HL-60 (cell line): ENCODE measurements at regions not wholly inside any gene's neighbourhood (a gene's known extent, or its start where the extent isn't known, plus 50 kb on each side); places are given as distances from the start of the nearest gene placed in this dataset.

ENCODE experiments used
- DNase-seq, 2 experiments: peaks; one replicate each; pipeline ENCODE4 v3.0.0-alpha.2; 2010 to 2020; ENCODE audit warnings: low read depth in 1 of 2, low spot score in 1 of 2
- H3K27ac ChIP-seq: fragments of 250-450 bp; sonication (Bioruptor Pico); replicated peaks from 2 replicates; pipeline ENCODE4 v1.5.1; 2020; ENCODE audit warnings: mild to moderate bottlenecking, moderate library complexity
- H3K27me3 ChIP-seq: fragments of 250-450 bp; sonication (Bioruptor Pico); 2 replicates; pipeline ENCODE4 v1.5.1; 2021; ENCODE audit warnings: mild to moderate bottlenecking, moderate library complexity; ENCODE audit not compliant: insufficient read depth, poor library complexity, severe bottlenecking
- H3K4me3 ChIP-seq: replicated peaks from 2 replicates; pipeline ENCODE4 v1.5.1; 2011; ENCODE audit warnings: mild to moderate bottlenecking, control low read depth, low read length; ENCODE audit not compliant: insufficient read depth
- GABPA ChIP-seq: IDR thresholded peaks from 2 replicates; pipeline ENCODE4 v1.6.1; 2012; ENCODE audit warnings: low read depth
- POLR2AphosphoS5 ChIP-seq: IDR thresholded peaks from 2 replicates; pipeline ENCODE4 v1.6.1; 2012; ENCODE audit warnings: low read depth
- SPI1 ChIP-seq: IDR thresholded peaks from 2 replicates; pipeline ENCODE4 v1.6.1; 2012; ENCODE audit warnings: low read depth, mild to moderate bottlenecking, borderline replicate concordance
- TF ChIP-seq, protein P1 (sequence below): IDR thresholded peaks from one replicate; pipeline ENCODE4 v1.5.1; 2011; ENCODE audit warnings: low read length, control low read depth, inconsistent platforms; ENCODE audit not compliant: insufficient read depth
- TF ChIP-seq, protein P2 (sequence below): IDR thresholded peaks from 2 replicates; pipeline ENCODE4 v1.6.1; 2012; ENCODE audit warnings: low read depth; ENCODE audit not compliant: insufficient replicate concordance

DNA sequence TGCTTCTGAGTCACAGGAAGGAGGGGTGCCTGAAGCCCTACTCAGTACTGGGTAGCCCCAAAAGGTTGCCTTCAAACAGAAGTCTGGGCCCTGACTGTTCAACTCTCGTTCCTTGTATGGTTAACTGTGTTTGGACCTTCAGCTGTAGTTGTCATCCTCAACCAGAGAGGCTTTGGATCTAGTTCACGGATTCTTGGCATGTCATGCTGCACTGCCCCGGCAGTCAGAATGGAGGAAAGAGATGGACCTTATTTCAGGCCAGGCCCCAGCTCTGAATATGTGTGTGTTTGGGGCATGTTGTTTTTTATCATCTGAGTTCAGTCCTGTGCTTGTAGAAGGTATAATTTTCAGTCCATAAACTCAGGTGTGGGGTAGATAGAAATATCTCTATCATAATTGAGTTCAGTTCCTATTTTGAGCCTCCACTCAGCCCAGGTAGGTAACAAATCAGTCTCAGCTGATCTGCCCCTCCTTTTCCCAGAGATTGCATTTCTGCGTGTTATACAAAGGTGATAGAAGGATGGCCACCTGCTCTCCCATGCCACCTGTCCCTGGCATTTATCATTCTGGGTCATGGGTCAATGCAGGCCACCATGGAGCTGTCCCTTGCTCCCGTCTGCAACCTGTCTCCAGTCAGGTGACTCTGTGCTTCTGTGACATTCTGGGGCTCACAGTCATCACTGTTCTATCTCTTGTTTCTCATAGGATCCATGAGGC lies 127.5 kb upstream of the CPEB4 start:
- Histone ChIP-seq H3K27ac (no peak overlapping the region), H3K27me3 (no peaks in the 10 kb centered on the region), H3K4me3 (no peak overlapping the region)
- TF ChIP-seq SPI1 (no peak), GABPA (no peak), POLR2AphosphoS5 (no peak)
- TF ChIP-seq, protein P1, sequence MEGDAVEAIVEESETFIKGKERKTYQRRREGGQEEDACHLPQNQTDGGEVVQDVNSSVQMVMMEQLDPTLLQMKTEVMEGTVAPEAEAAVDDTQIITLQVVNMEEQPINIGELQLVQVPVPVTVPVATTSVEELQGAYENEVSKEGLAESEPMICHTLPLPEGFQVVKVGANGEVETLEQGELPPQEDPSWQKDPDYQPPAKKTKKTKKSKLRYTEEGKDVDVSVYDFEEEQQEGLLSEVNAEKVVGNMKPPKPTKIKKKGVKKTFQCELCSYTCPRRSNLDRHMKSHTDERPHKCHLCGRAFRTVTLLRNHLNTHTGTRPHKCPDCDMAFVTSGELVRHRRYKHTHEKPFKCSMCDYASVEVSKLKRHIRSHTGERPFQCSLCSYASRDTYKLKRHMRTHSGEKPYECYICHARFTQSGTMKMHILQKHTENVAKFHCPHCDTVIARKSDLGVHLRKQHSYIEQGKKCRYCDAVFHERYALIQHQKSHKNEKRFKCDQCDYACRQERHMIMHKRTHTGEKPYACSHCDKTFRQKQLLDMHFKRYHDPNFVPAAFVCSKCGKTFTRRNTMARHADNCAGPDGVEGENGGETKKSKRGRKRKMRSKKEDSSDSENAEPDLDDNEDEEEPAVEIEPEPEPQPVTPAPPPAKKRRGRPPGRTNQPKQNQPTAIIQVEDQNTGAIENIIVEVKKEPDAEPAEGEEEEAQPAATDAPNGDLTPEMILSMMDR: no peak
- TF ChIP-seq, protein P2, sequence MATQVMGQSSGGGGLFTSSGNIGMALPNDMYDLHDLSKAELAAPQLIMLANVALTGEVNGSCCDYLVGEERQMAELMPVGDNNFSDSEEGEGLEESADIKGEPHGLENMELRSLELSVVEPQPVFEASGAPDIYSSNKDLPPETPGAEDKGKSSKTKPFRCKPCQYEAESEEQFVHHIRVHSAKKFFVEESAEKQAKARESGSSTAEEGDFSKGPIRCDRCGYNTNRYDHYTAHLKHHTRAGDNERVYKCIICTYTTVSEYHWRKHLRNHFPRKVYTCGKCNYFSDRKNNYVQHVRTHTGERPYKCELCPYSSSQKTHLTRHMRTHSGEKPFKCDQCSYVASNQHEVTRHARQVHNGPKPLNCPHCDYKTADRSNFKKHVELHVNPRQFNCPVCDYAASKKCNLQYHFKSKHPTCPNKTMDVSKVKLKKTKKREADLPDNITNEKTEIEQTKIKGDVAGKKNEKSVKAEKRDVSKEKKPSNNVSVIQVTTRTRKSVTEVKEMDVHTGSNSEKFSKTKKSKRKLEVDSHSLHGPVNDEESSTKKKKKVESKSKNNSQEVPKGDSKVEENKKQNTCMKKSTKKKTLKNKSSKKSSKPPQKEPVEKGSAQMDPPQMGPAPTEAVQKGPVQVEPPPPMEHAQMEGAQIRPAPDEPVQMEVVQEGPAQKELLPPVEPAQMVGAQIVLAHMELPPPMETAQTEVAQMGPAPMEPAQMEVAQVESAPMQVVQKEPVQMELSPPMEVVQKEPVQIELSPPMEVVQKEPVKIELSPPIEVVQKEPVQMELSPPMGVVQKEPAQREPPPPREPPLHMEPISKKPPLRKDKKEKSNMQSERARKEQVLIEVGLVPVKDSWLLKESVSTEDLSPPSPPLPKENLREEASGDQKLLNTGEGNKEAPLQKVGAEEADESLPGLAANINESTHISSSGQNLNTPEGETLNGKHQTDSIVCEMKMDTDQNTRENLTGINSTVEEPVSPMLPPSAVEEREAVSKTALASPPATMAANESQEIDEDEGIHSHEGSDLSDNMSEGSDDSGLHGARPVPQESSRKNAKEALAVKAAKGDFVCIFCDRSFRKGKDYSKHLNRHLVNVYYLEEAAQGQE: no peak
- no peak for DNase-seq

DNA sequence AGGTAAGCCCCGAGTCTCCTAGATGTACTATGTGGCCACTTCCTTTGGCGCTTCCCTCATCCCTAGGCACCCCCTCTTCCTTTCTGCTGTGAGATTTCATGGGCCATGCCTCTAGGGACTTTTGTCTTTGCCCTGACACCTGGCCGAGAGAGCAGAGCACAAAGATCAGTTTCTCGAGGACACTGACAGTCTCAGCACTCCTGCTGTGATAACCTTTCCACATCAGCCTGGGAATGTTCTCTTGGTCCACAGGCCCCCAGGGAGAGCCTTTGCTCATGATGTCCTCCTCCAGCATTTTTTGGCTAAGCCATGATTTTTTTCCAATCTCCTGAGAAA lies 127.0 kb upstream of the CPEB4 start:
- TF ChIP-seq, protein P1: no peak
- H3K27me3 ChIP-seq: no peaks in the 10 kb centered on the region
- no peak overlapping the region for H3K27ac ChIP-seq
- DNase-seq: no peak
- H3K4me3 ChIP-seq: no peak overlapping the region

DNA sequence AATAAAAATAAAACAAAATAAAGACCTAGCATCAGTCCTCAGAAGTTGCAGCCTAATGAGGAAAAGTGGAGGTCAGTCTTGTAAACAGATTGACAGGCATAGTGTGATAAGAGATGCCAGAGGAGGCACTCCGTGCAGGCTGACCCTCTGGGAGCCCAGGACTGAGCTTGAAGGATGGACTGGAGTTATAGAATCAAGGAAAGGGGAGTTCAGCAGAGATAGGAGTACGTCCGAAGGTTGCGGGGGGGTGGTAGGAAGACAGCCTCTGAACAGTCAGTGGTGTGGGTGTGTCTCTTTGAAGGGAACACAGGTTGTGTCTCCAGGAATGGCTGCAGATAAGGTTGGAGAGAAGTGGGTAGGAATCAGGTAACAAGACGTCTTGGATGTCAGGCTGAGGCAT lies 126.1 kb upstream of the CPEB4 start:
- Histone ChIP-seq H3K4me3 (no peak overlapping the region), H3K27me3 (no peaks in the 10 kb centered on the region), H3K27ac (no peak overlapping the region)
- TF ChIP-seq, protein P2: no peak
- TF ChIP-seq POLR2AphosphoS5: no peak
- TF ChIP-seq, protein P1: no peak
- TF ChIP-seq GABPA: no peak
- TF ChIP-seq SPI1: no peak
- no peak for DNase-seq

DNA sequence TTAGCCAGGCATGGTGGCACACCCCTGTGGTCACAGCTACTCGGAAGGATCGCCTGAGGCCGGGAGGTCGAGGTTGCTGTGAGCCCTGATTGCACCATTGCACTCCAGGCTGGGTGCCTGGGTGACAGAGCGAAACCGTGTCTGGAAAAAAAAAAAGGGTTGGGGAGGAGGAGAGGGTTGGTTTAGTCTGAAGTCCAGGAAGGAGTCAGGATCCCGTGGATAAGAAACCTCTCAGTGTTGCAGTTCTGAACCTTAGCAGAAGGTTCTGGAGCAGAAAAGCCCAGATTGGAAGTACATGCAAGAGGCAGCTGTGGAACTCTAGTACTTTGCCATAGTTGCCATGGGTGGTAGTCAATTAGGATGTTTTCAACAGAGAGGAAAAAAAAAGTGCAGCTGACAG lies 125.2 kb upstream of the CPEB4 start:
- Histone ChIP-seq H3K4me3 (no peak overlapping the region), H3K27me3 (no peaks in the 10 kb centered on the region), H3K27ac (no peak overlapping the region)
- TF ChIP-seq, protein P1: no peak
- TF ChIP-seq, protein P2: no peak
- TF ChIP-seq POLR2AphosphoS5: no peak
- TF ChIP-seq GABPA: no peak
- TF ChIP-seq SPI1: no peak
- no peak for DNase-seq
